Lower leg skin (tissue), 3 donors: ENCODE measurements at regions not wholly inside any gene's neighbourhood (a gene's known extent, or its start where the extent isn't known, plus 50 kb on each side); places are given as distances from the start of the nearest gene placed in this dataset.

Experiments used
- CTCF ChIP-seq, 3 donors: fragments of 450-650 bp; IDR thresholded peaks; one replicate each; pipeline ENCODE4 v1.5.1; 2016; ENCODE audit warnings: antibody characterized with exemption in 3 of 3, mild to moderate bottlenecking in 3 of 3, moderate library complexity in 2 of 3
- POLR2A ChIP-seq, 2 donors: fragments of 450-650 bp; IDR thresholded peaks; one replicate each; pipeline ENCODE4 v1.6.1; 2016 to 2017; ENCODE audit warnings: antibody characterized with exemption in 2 of 2, mild to moderate bottlenecking in 1 of 2, moderate library complexity in 1 of 2

DNA sequence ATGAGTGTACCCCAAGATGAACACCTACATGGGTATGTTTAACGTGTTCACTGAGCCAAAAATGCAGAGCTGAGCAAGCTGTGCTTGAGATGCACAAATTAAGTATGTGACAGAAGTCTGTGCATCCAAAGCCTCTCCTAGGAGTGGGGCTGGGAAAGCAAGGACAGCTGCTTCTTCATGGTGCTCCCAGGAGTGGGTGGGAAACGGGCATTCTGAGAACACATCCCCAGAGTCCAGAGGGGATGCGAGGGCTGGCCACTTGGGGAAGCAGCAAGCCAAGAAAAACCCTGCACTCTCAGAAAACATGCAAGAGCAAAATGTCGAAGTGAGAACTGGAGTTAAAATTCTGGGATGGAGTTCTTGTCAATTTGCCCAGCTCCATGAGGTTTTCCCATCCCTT lies 414.3 kb downstream of the BCAT1 start:
- TF ChIP-seq POLR2A (IDR thresholded peaks at IDR 0.05), result no peak
- TF ChIP-seq CTCF (IDR thresholded peaks at IDR 0.05), result no peak
